Loucy (cell line): ENCODE measurements at regions not wholly inside any gene's neighbourhood (a gene's known extent, or its start where the extent isn't known, plus 50 kb on each side); places are given as distances from the start of the nearest gene placed in this dataset.

Experiments
- CTCF ChIP-seq: fragments of 200-600 bp; sonication (generic); conservative IDR thresholded peaks from 2 replicates; pipeline ENCODE4 v1.5.1; 2014; ENCODE audit warnings: mild to moderate bottlenecking, antibody characterized with exemption, low read length
- EZH2phosphoT487 ChIP-seq: fragments of 200-600 bp; IDR thresholded peaks from 2 replicates; pipeline ENCODE4 v1.6.1; 2018; ENCODE audit warnings: antibody characterized with exemption, mild to moderate bottlenecking, moderate library complexity, borderline replicate concordance

DNA sequence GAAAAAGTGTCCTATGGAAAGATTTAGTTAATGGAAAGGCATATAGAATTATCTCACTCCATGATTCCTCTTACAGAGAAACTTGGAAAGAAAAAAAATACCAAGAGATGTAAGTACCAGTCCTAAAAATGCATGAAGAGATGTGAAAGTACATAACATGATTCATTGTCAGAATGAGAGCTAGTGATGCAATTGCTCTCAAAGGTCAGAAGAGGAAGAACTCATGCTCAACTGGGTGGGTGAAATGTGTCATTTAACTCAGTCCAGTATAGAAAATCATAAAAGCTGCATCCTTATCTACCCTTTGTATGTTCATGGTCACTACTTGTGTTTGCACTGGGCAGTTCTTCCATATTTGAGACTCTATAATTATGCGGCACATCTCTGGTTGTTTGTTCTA lies 300.0 kb upstream of the PIK3C3 start:
- no peak for TF ChIP-seq CTCF
- no peak for TF ChIP-seq EZH2phosphoT487
